Gastroesophageal sphincter (tissue), 4 donors: ENCODE measurements at regions not wholly inside any gene's neighbourhood (a gene's known extent, or its start where the extent isn't known, plus 50 kb on each side); places are given as distances from the start of the nearest gene placed in this dataset.

Experiments
- ATAC-seq: fragments of 150-250 bp; one replicate; pipeline ENCODE4 v1.9.1; 2016; ENCODE audit warnings: mild to moderate bottlenecking, moderate library complexity
- H3K27ac ChIP-seq, 4 donors: fragments of 200-600 bp; sonication (generic) in 3 of 4; 1 replicate in 3 of 4; 2 replicates in 1 of 4; pipeline ENCODE4 v1.5.1; 2016 to 2019
- H3K27me3 ChIP-seq: fragments of 200-600 bp; sonication (generic); one replicate; pipeline ENCODE4 v1.5.1; 2019
- H3K36me3 ChIP-seq, 2 donors: fragments of 200-600 bp; sonication (generic); one replicate each; pipeline ENCODE4 v1.5.1; 2019; ENCODE audit warnings: control low read depth in 1 of 2
- H3K4me1 ChIP-seq, 3 donors: fragments of 200-600 bp; sonication (generic); 1 replicate in 2 of 3; 2 replicates in 1 of 3; pipeline ENCODE4 v1.5.1; 2016 to 2019; ENCODE audit warnings: control low read depth in 2 of 3
- H3K4me3 ChIP-seq, 2 donors: fragments of 200-600 bp; sonication (generic); one replicate each; pipeline ENCODE4 v1.5.1; 2019; ENCODE audit warnings: mild to moderate bottlenecking in 1 of 2, moderate library complexity in 1 of 2
- H3K9me3 ChIP-seq, 3 donors: fragments of 200-600 bp; sonication (generic); one replicate each; pipeline ENCODE4 v1.5.1; 2017 to 2019; ENCODE audit warnings: control low read depth in 2 of 3
- EP300 ChIP-seq: sonication (generic); formaldehyde crosslinking; IDR thresholded peaks from one replicate; pipeline ENCODE4 v1.6.1; 2017; ENCODE audit warnings: antibody characterized with exemption, mild to moderate bottlenecking
- POLR2A ChIP-seq, 2 donors: fragments of 450-650 bp; IDR thresholded peaks; one replicate each; pipeline ENCODE4 v1.6.1; 2017; ENCODE audit warnings: antibody characterized with exemption in 2 of 2, mild to moderate bottlenecking in 2 of 2, moderate library complexity in 1 of 2
- POLR2AphosphoS5 ChIP-seq: sonication (generic); formaldehyde crosslinking; IDR thresholded peaks from one replicate; pipeline ENCODE4 v1.6.1; 2017; ENCODE audit warnings: antibody characterized with exemption
- WGBS, 2 donors: methylation state at CpG; one replicate each; pipeline ENCODE4 v1.1.5; 2018; ENCODE audit warnings: low coverage in 1 of 2; 5-methylcytosine and 5-hydroxymethylcytosine counted together
- TF ChIP-seq, protein P1 (sequence below), 4 experiments: fragments of 200-600 bp in 2 of 4; fragments of 450-650 bp in 2 of 4; sonication (generic) in 1 of 4; IDR thresholded peaks; one replicate each; pipeline ENCODE4 v1.5.1; 2017 to 2019; ENCODE audit warnings: antibody characterized with exemption in 4 of 4, mild to moderate bottlenecking in 2 of 4, moderate library complexity in 2 of 4

- H3K27me3 ChIP-seq, result peaks cover 28% of the 10 kb centered on the region
- no peaks in the 10 kb centered on the region for H3K36me3 ChIP-seq
- H3K27ac ChIP-seq, result no peak overlapping the region
- H3K4me1 ChIP-seq, result peaks cover 0 to 17% (median 0%) of the 10 kb centered on the region in 3 donors
- WGBS, 2 donors, result 49 to 53% methylated on average over 7 of the region's 7 CpGs
- no peaks in the 10 kb centered on the region for H3K9me3 ChIP-seq
- TF ChIP-seq, protein P1, sequence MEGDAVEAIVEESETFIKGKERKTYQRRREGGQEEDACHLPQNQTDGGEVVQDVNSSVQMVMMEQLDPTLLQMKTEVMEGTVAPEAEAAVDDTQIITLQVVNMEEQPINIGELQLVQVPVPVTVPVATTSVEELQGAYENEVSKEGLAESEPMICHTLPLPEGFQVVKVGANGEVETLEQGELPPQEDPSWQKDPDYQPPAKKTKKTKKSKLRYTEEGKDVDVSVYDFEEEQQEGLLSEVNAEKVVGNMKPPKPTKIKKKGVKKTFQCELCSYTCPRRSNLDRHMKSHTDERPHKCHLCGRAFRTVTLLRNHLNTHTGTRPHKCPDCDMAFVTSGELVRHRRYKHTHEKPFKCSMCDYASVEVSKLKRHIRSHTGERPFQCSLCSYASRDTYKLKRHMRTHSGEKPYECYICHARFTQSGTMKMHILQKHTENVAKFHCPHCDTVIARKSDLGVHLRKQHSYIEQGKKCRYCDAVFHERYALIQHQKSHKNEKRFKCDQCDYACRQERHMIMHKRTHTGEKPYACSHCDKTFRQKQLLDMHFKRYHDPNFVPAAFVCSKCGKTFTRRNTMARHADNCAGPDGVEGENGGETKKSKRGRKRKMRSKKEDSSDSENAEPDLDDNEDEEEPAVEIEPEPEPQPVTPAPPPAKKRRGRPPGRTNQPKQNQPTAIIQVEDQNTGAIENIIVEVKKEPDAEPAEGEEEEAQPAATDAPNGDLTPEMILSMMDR (IDR thresholded peaks at IDR 0.05), result no peak
- TF ChIP-seq POLR2AphosphoS5 (no peak), EP300 (no peak), POLR2A (IDR thresholded peaks at IDR 0.05) (no peak)
- no peak overlapping the region for H3K4me3 ChIP-seq
- ATAC-seq, result no peak
Observed at GRCh38 chr14:65170318-65170717, 68.0 kb upstream of the MAX start.

GRCh38 chr14:65170768-65171507, 68.6 kb upstream of the MAX start:
- no peak overlapping the region for H3K27ac ChIP-seq
- no peak for ATAC-seq
- 3 to 9% methylated on average over 10 to 14 of the region's 17 CpGs for WGBS, 2 donors
- H3K4me3 ChIP-seq, result peak overlapping the region in 1 of 2 donors; percentile 32
- H3K27me3 ChIP-seq, result peaks cover 28% of the 10 kb centered on the region
- TF ChIP-seq EP300 (no peak), POLR2AphosphoS5 (no peak), POLR2A (IDR thresholded peaks at IDR 0.05) (no peak)
- TF ChIP-seq, protein P1 (IDR thresholded peaks at IDR 0.05), result no peak
- H3K9me3 ChIP-seq, result no peaks in the 10 kb centered on the region
- peaks cover 0 to 17% (median 0%) of the 10 kb centered on the region in 3 donors for H3K4me1 ChIP-seq
- no peaks in the 10 kb centered on the region for H3K36me3 ChIP-seq

GRCh38 chr14:65173973-65174693, 71.8 kb upstream of the MAX start:
- 29 to 31% methylated on average over 12 to 13 of the region's 13 CpGs for WGBS, 2 donors
- Histone ChIP-seq H3K27me3 (peaks cover 23% of the 10 kb centered on the region), H3K4me3 (no peak overlapping the region), H3K27ac (no peak overlapping the region), H3K36me3 (no peaks in the 10 kb centered on the region), H3K4me1 (peaks cover 0 to 17% (median 0%) of the 10 kb centered on the region in 3 donors), H3K9me3 (no peaks in the 10 kb centered on the region)
- no peak for ATAC-seq
- TF ChIP-seq EP300 (no peak), POLR2A (IDR thresholded peaks at IDR 0.05) (no peak), POLR2AphosphoS5 (no peak)
- TF ChIP-seq, protein P1 (IDR thresholded peaks at IDR 0.05), result no peak

GRCh38 chr14:65174783-65175182, 72.5 kb upstream of the MAX start:
- no peaks in the 10 kb centered on the region for H3K36me3 ChIP-seq
- no peak overlapping the region for H3K4me3 ChIP-seq
- peaks cover 23% of the 10 kb centered on the region for H3K27me3 ChIP-seq
- H3K4me1 ChIP-seq, result peaks cover 0 to 17% (median 0%) of the 10 kb centered on the region in 3 donors
- ATAC-seq, result no peak
- no peaks in the 10 kb centered on the region for H3K9me3 ChIP-seq
- no peak overlapping the region for H3K27ac ChIP-seq
- TF ChIP-seq EP300 (no peak), POLR2A (IDR thresholded peaks at IDR 0.05) (no peak), POLR2AphosphoS5 (no peak)
- TF ChIP-seq, protein P1 (IDR thresholded peaks at IDR 0.05), result no peak
- 47 to 100% methylated on average over 2 to 3 of the region's 3 CpGs for WGBS, 2 donors
